Stimulated activated CD8-positive, alpha-beta memory T cell treated with anti-CD3 and anti-CD28 coated beads, Interleukin-2, amount 100 ng/mL, for 48 hours (primary cell): ENCODE measurements at regions not wholly inside any gene's neighbourhood (a gene's known extent, or its start where the extent isn't known, plus 50 kb on each side); places are given as distances from the start of the nearest gene placed in this dataset.

ENCODE experiments used
- DNase-seq, 2 donors: peaks; one replicate each; pipeline ENCODE4 v3.0.0-alpha.2; 2020; ENCODE audit warnings: low read depth in 2 of 2

DNA sequence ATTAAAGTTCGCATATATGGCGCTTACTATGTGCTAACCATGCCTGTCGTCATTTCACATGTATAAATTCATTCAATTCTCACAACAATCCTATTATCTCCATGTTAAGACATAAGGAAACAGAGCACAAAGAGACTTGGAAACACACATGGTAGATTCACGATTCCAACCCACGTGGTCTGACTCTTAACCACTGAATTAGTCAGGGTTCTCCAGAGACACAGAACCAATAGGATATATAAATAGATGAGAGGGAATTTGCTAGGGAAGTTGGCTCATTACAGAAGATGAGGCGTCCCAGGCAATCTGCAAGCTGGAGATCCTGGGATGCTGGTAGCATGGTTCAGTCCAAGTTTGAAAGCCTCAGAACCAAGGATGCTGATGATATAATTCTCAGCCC lies 765.3 kb downstream of the TBL1XR1 start:
- DNase-seq = no peak

DNA sequence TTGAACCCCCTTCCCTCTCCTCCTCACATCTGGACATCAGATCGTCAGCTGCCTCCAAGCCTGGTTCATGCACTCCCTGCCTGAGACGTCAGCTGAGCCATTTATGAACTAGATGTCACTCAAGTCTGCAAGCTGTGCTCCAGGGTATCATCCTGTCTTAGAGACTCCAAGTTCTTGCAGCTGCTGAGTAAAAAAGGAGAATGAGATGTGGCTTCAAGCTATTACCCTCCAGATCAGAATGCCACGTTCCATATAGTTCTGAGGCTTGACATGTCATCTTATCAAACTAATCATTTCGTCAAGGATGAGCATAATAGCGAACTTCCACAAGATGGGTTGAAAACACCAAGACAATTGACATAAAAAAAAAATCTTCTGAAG lies 766.3 kb downstream of the TBL1XR1 start:
- DNase-seq = no peak

DNA sequence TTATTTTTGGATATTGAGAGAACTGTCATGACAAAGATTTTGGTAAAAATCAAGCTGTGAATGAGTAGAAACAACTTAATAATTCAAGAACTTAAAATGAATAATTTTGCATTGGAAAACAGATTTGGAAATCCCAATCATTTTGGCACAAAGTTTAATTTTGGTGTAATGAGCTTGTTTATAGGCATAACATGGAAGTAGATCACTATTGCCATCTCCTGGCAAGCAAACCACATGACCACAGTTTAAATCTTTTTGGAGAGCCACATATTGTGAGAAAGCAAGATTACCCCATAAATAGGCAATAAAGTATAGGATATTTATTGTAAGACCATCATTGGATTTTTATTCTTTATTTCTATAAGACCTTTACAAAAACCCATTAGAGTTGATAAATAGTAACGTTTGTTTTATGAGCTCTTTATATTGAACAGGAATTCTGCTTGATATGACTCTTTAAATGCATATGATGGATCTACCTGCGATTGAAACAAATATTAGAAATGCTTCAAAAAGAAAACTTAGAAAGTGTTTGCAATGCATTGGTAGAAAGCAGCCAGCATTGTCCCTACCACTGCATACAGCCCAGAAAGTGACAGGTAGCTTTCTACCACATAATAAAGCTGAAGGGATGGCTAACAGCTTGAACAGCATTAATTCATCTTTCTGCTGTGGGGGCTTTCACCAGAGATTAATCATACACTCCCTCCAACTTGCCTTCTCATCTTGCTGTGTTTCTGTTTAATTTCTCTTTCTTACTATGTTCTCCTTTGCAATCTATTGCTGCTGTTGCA lies 766.8 kb downstream of the TBL1XR1 start:
- DNase-seq = no peak

- DNase-seq = no peak
These were observed 768.7 kb downstream of the TBL1XR1 start for GRCh38 chr3:176428552-176428951.

DNA sequence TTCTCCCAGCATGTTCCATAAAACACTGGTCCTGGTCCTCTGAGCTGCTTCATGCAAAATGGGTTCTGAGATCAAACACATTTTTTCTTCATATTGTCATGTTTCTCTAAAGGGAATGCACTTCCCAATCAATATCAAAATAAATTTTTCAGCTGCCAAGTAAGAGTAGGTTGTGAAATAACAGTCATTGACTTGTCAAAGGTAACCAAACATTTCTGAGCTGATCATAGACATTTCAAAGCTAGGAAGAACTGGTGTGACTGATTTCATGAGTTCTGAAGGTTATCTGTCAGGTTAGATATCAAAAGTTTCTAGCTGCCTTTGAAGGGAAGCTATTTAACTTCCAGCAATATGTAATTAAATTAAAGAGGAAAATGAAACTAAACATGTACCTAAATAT lies 770.9 kb downstream of the TBL1XR1 start:
- no peak for DNase-seq

- DNase-seq = no peak
These were observed 780.4 kb downstream of the TBL1XR1 start for GRCh38 chr3:176416870-176417269.

- no peak for DNase-seq
These were observed 781.5 kb downstream of the TBL1XR1 start for GRCh38 chr3:176415661-176416295.

DNA sequence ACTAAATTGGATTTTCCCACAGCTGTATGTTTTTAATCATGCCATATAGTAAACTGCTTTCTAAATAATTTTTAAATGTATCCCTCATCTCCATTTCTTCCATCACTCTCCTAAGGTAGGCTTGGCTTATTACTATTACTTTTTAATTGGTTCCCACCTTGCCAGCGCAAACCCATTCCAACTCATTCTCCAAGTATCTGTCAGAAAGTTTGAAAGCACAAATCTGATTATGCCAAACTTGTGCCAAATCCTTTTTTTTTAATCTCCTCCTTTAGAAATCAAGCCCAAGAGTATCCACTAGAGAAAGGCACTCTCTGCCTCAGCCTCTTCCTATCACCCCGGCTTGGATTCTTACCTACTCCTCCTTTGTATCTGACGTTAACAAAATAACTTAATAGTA lies 784.5 kb downstream of the TBL1XR1 start:
- DNase-seq = no peak

DNA sequence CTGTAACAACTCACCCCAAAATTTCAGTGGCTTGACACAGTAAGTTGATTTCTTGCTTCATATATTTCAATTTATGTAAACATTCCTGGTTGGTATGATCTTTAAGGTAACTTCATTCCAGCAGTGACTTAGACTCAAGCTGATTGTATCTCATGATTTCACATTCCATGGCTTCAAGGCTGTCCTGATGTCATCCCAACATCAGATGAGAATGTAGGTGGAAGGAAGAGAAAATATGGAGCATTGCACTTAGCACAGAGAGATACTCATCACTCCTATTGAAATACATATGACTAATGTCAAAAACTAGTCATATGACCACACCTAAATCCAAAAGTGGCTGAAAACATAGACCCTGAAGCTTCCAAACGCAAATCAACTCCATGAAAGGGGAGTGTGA lies 793.8 kb downstream of the TBL1XR1 start:
- no peak for DNase-seq

DNA sequence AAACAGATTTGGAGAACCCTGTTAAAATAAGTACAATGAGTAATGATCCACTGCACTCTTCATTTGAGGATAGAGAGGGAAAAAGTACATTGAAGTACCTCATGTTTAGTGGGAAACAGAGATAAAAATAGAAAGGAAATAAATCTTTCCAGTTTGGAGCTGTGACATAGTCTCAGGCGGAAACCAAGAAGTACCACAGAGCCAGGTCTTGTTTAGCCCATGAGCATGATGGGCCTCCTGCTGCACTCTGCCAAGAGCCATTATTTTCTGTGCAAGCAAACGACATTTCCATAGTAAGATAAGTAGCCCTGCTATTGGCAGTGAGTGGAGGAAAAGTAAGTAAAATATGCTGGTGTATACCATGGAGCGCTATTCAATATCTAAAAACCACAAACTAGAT lies 796.1 kb downstream of the TBL1XR1 start:
- DNase-seq = no peak

DNA sequence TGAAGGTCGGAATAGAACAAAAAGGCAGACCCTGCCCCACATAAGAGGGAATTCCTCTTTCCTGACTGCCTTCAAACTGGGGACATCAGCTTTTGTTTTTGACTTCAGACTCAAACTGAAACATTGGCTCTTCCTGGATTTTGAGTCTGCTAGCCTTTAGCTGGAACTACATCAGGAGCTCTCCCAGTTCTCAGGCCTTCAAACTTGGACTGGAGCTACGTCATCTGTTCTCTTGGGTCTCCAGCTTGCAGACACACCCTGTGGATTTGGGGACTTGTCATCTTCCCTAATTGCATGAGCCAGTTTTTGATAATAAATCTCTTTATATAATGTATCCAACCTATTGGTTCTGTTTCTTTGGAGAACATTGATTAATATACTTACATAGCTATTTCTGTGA lies 798.1 kb downstream of the TBL1XR1 start:
- DNase-seq = no peak

GRCh38 chr3:176395240-176395639 lies 802.0 kb downstream of the TBL1XR1 start:
- no peak for DNase-seq

GRCh38 chr3:176378789-176379188 lies 818.5 kb downstream of the TBL1XR1 start:
- DNase-seq = no peak

GRCh38 chr3:176376531-176376930 lies 820.8 kb downstream of the TBL1XR1 start:
- no peak for DNase-seq

DNA sequence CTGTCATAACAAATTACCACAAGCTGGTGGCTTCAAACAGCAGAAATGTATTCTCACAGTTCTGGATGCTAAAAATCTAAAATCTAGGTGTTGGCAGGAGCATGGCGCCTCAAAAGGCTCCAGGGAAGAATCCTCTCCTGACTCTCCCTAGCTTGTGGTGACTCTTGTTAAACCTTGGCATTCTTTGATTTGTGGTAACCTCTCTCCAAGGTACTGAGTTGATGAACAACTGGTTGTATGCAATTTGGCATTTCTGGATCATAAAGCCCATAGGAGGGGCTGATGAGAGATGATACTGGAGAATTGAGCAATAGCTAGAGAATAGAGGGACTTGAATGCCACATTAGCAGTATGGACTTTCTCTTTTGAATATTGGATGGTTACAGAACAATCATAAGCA lies 821.8 kb downstream of the TBL1XR1 start:
- DNase-seq = no peak

GRCh38 chr3:176362191-176362731 lies 835.0 kb downstream of the TBL1XR1 start:
- no peak for DNase-seq

DNA sequence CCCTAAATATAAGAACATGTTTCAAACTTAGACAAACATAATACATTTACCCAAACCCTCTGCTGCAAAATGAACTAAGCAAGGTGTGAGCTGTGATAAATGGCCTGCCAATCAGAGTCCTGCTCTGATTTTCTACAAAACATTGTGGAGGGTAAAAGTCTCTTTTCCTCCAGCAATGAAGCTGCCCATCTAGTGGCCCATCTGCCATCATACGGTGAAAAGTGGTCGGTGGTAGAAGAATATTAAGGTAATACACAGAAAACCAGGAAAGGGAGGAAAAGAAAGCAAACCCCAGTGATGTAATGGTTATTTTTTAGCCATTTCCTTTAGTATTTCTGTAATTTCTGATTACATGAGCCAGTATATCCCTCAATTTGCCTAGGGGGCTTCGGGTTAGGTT lies 838.1 kb downstream of the TBL1XR1 start:
- DNase-seq = no peak

DNA sequence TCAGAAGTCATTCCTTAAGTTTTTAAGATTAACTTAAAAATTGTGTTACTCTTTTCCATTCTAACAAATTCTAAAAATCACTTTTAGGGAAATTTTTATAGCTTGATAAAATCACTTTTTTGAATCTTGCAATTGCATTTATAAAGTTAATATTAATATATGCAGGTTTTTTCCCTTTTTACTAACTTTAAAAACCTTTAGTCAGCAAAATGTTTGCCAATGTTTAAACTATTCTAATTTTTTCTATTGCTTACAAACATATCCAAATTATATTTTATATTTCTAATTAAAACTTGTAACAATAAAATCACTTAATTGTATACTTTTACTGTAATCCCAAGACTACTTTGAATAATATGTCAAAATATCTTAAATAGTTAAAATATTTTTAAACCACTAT lies 839.4 kb downstream of the TBL1XR1 start:
- DNase-seq = no peak

DNA sequence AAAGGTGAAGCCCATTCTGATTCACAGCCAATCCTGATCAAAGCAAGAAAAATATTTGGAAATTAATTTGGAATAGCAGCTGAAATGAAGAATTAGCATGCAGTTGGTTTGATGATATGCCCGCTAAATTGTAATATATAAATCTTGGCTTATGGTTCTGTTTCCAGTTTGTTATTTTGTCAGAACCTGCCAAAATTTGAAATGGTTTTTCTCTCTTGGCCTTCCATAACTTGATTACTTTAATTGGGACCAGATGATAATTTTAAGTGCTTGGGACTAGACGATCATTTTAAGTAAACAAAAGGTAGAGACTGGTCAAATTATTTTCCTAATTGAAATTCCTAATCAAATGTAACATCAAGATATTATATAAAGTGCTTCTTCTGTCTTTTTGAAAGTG lies 842.4 kb downstream of the TBL1XR1 start:
- no peak for DNase-seq

GRCh38 chr3:176352716-176353334 lies 844.5 kb downstream of the TBL1XR1 start:
- DNase-seq = no peak

- DNase-seq = no peak
These were observed 845.9 kb downstream of the TBL1XR1 start for GRCh38 chr3:176351408-176351807.

GRCh38 chr3:176349706-176350105 lies 847.6 kb downstream of the TBL1XR1 start:
- DNase-seq = no peak
